H1 (cell line): ENCODE measurements at regions not wholly inside any gene's neighbourhood (a gene's known extent, or its start where the extent isn't known, plus 50 kb on each side); places are given as distances from the start of the nearest gene placed in this dataset.

ENCODE experiments used
- CTCF ChIA-PET: fragments of 300-600 bp; sonication (Branson Sonifier 250); formaldehyde crosslinking; loops from one replicate; lab custom pipeline; 2021; ENCODE audit not compliant: partially characterized antibody; lab: Charles Lee
- POLR2A ChIA-PET: fragments of 300-600 bp; sonication (Branson Sonifier 250); formaldehyde crosslinking; loops from one replicate; lab custom pipeline; 2021; ENCODE audit warnings: inconsistent platforms; ENCODE audit not compliant: partially characterized antibody; lab: Charles Lee
- DNase-seq, 2 experiments: peaks; one replicate each; pipeline versions ENCODE4 v3.0.0 to v3.0.0-alpha.2; 2010 to 2022; ENCODE audit warnings: low spot score in 2 of 2, low read depth in 1 of 2, mixed read lengths in 1 of 2
- FAIRE-seq: peaks from 2 replicates; lab custom pipeline; 2011; peaks lifted over from hg19 to GRCh38; lab: Jason Lieb, UNC
- H2AFZ ChIP-seq: 2 replicates; pipeline ENCODE4 v1.8.1; 2012; ENCODE audit warnings: low read length, inconsistent platforms
- H2AK5ac ChIP-seq: 2 replicates; pipeline ENCODE4 v1.6.1; 2013; ENCODE audit warnings: low read depth, low read length
- H2BK120ac ChIP-seq: replicated peaks from 2 replicates; pipeline ENCODE3; 2013; ENCODE audit warnings: low read depth, low read length, inconsistent platforms
- H2BK12ac ChIP-seq: 2 replicates; pipeline ENCODE4 v1.6.1; 2013; ENCODE audit warnings: low read depth, low read length
- H2BK15ac ChIP-seq: 2 replicates; pipeline ENCODE4 v1.6.1; 2013; ENCODE audit warnings: low read length
- H2BK20ac ChIP-seq: 2 replicates; pipeline ENCODE4 v1.6.1; 2013; ENCODE audit warnings: low read length
- H2BK5ac ChIP-seq: 2 replicates; pipeline ENCODE4 v1.6.1; 2013; ENCODE audit warnings: low read depth, low read length
- H3K14ac ChIP-seq: 2 replicates; pipeline ENCODE4 v1.6.1; 2013; ENCODE audit warnings: inconsistent platforms; ENCODE audit not compliant: insufficient read length
- H3K18ac ChIP-seq: 2 replicates; pipeline ENCODE4 v1.6.1; 2013; ENCODE audit warnings: low read length; ENCODE audit errors: extremely low read depth
- H3K23ac ChIP-seq: 2 replicates; pipeline ENCODE4 v1.6.1; 2013; ENCODE audit warnings: inconsistent platforms; ENCODE audit not compliant: insufficient read length
- H3K23me2 ChIP-seq: 2 replicates; pipeline ENCODE4 v1.6.1; 2013; ENCODE audit warnings: low read depth, low read length
- H3K27ac ChIP-seq: 2 replicates; pipeline ENCODE4 v1.6.1; 2011; ENCODE audit warnings: low read depth, low read length, inconsistent platforms
- H3K27me3 ChIP-seq, 4 experiments: replicated peaks in 1 of 4; 1 replicate in 1 of 4; 2 replicates in 3 of 4; pipeline versions ENCODE4 v1.6.1 to v1.8.1; 2011 to 2013; ENCODE audit warnings: low read length in 3 of 4, mild to moderate bottlenecking in 3 of 4, inconsistent platforms in 2 of 4, mixed read lengths in 2 of 4, moderate library complexity in 1 of 4; ENCODE audit not compliant: control insufficient read depth in 3 of 4, insufficient read depth in 3 of 4; ENCODE audit errors: extremely low read depth in 1 of 4
- H3K36me3 ChIP-seq, 4 experiments: 2 replicates each; pipeline versions ENCODE4 v1.6.1 to v1.8.1; 2011 to 2013; ENCODE audit warnings: mild to moderate bottlenecking in 4 of 4, low read length in 3 of 4, moderate library complexity in 2 of 4, control low read depth in 1 of 4, inconsistent platforms in 1 of 4; ENCODE audit not compliant: insufficient read depth in 4 of 4, control insufficient read depth in 2 of 4
- H3K4ac ChIP-seq: replicated peaks from 2 replicates; pipeline ENCODE3; 2013; ENCODE audit warnings: low read length, low read depth, mixed read lengths, inconsistent platforms; ENCODE audit not compliant: insufficient read length
- H3K4me1 ChIP-seq, 4 experiments: replicated peaks in 1 of 4; 1 replicate in 1 of 4; 2 replicates in 3 of 4; pipeline versions ENCODE4 v1.6.1 to v1.8.1; 2011 to 2013; ENCODE audit warnings: low read length in 3 of 4, inconsistent platforms in 2 of 4, mixed read lengths in 1 of 4; ENCODE audit not compliant: insufficient read depth in 4 of 4, control insufficient read depth in 3 of 4
- H3K4me2 ChIP-seq, 2 experiments: 2 replicates each; pipeline versions ENCODE4 v1.6.1 to v1.8.1; 2011 to 2013; ENCODE audit warnings: low read depth in 2 of 2, low read length in 2 of 2, control low read depth in 1 of 2, inconsistent platforms in 1 of 2, mild to moderate bottlenecking in 1 of 2; ENCODE audit not compliant: insufficient read depth in 1 of 2
- H3K4me3 ChIP-seq, 4 experiments: fragments of 200-600, 300-600 bp in 1 of 4; sonication (generic), shearing (Covaris generic), sonication (Bioruptor Twin) in 1 of 4; 2 replicates each; pipeline versions ENCODE4 v1.5.1 to v1.8.1; 2011 to 2016; ENCODE audit warnings: low read length in 4 of 4, low read depth in 3 of 4, control low read depth in 2 of 4, inconsistent platforms in 2 of 4, mild to moderate bottlenecking in 2 of 4, mixed read lengths in 1 of 4, moderate library complexity in 1 of 4; ENCODE audit not compliant: insufficient read depth in 2 of 4; ENCODE audit errors: extremely low read depth in 1 of 4
- H3K56ac ChIP-seq: replicated peaks from 2 replicates; pipeline ENCODE3; 2013; ENCODE audit warnings: low read depth, mild to moderate bottlenecking, mixed read lengths, low read length, inconsistent platforms; ENCODE audit not compliant: insufficient read length
- H3K79me1 ChIP-seq: 2 replicates; pipeline ENCODE4 v1.6.1; 2013; ENCODE audit warnings: low read depth, low read length, control low read depth
- H3K79me2 ChIP-seq, 2 experiments: 2 replicates each; pipeline versions ENCODE4 v1.6.1 to v1.8.1; 2012 to 2013; ENCODE audit warnings: low read length in 2 of 2, mild to moderate bottlenecking in 2 of 2, inconsistent platforms in 1 of 2; ENCODE audit not compliant: insufficient read depth in 2 of 2, control insufficient read depth in 1 of 2
- H3K9ac ChIP-seq, 4 experiments: replicated peaks in 1 of 4; 1 replicate in 1 of 4; 2 replicates in 3 of 4; pipeline versions ENCODE4 v1.6.1 to v1.8.1; 2011 to 2013; ENCODE audit warnings: low read depth in 3 of 4, low read length in 3 of 4, control low read depth in 2 of 4, mild to moderate bottlenecking in 2 of 4, moderate library complexity in 2 of 4, inconsistent platforms in 1 of 4; ENCODE audit errors: extremely low read depth in 1 of 4
- H3K9me3 ChIP-seq, 2 experiments: 2 replicates each; pipeline versions ENCODE4 v1.6.1 to v1.8.1; 2012 to 2013; ENCODE audit warnings: mild to moderate bottlenecking in 2 of 2, moderate library complexity in 2 of 2, control low read depth in 1 of 2, inconsistent platforms in 1 of 2, low read depth in 1 of 2, low read length in 1 of 2, mixed read lengths in 1 of 2; ENCODE audit not compliant: insufficient read depth in 2 of 2
- H4K20me1 ChIP-seq, 2 experiments: replicated peaks in 1 of 2; 2 replicates each; pipeline versions ENCODE3 to v1.8.1; 2011 to 2013; ENCODE audit warnings: inconsistent platforms in 2 of 2, low read length in 2 of 2, mild to moderate bottlenecking in 1 of 2; ENCODE audit not compliant: insufficient read depth in 2 of 2, control insufficient read depth in 1 of 2
- H4K5ac ChIP-seq: 2 replicates; pipeline ENCODE4 v1.6.1; 2013; ENCODE audit warnings: low read length, low read depth, mixed read lengths, inconsistent platforms; ENCODE audit not compliant: insufficient read length
- H4K8ac ChIP-seq: 2 replicates; pipeline ENCODE4 v1.8.0; 2013; ENCODE audit warnings: mild to moderate bottlenecking, moderate library complexity, low read length, inconsistent platforms; ENCODE audit not compliant: insufficient read depth; ENCODE audit errors: extremely low read depth
- H4K91ac ChIP-seq: replicated peaks from 2 replicates; pipeline ENCODE3; 2013; ENCODE audit warnings: low read length, mixed read lengths, inconsistent platforms; ENCODE audit not compliant: insufficient read length
- BACH1 ChIP-seq: IDR thresholded peaks from 2 replicates; pipeline ENCODE4 v1.6.1; 2012; ENCODE audit warnings: low read length, improper control_type of control experiment
- BCL11A ChIP-seq, 2 experiments: IDR thresholded peaks; one replicate each; pipeline ENCODE4 v1.6.1; 2011; ENCODE audit warnings: low read depth in 2 of 2, low read length in 2 of 2, mild to moderate bottlenecking in 2 of 2
- CBX5 ChIP-seq: fragments of 300-800, 300-1000 bp; sonication (generic); IDR thresholded peaks from 2 replicates; pipeline ENCODE4 v1.7.1; 2016; ENCODE audit warnings: antibody characterized with exemption, low read length, low read depth
- CREB1 ChIP-seq: IDR thresholded peaks from 2 replicates; pipeline ENCODE4 v1.6.1; 2012; ENCODE audit warnings: inconsistent platforms
- CTCF ChIP-seq, 3 experiments: IDR thresholded peaks; 1 replicate in 2 of 3; 2 replicates in 1 of 3; pipeline versions ENCODE4 v1.5.1 to v1.6.1; 2011; ENCODE audit warnings: low read length in 3 of 3, mild to moderate bottlenecking in 3 of 3, inconsistent platforms in 2 of 3, low read depth in 1 of 3, moderate library complexity in 1 of 3; ENCODE audit not compliant: insufficient read depth in 1 of 3; ENCODE audit errors: control extremely low read depth in 1 of 3
- GABPA ChIP-seq: IDR thresholded peaks from 2 replicates; pipeline ENCODE4 v1.6.1; 2011; ENCODE audit warnings: mild to moderate bottlenecking, low read length, moderate library complexity, borderline replicate concordance; ENCODE audit not compliant: insufficient read depth
- HDAC6 ChIP-seq: IDR thresholded peaks from one replicate; pipeline ENCODE4 v1.7.1; 2012; ENCODE audit warnings: low read depth, mild to moderate bottlenecking, inconsistent platforms, low read length, moderate library complexity
- JUND ChIP-seq: IDR thresholded peaks from 2 replicates; pipeline ENCODE4 v1.6.1; 2011; ENCODE audit warnings: mild to moderate bottlenecking, improper control_type of control experiment, low read length
- NANOG ChIP-seq: IDR thresholded peaks from 2 replicates; pipeline ENCODE4 v1.6.1; 2011; ENCODE audit warnings: low read length, low read depth, mild to moderate bottlenecking, inconsistent platforms; ENCODE audit not compliant: insufficient read depth, poor library complexity, severe bottlenecking
- POLR2A ChIP-seq, 2 experiments: IDR thresholded peaks; 1 replicate in 1 of 2; 2 replicates in 1 of 2; pipeline ENCODE4 v1.6.1; 2011; ENCODE audit warnings: low read depth in 2 of 2, low read length in 2 of 2, mild to moderate bottlenecking in 2 of 2; ENCODE audit errors: control extremely low read depth in 1 of 2
- RBBP5 ChIP-seq: IDR thresholded peaks from 2 replicates; pipeline ENCODE4 v1.7.1; 2012; ENCODE audit warnings: low read depth, mild to moderate bottlenecking, inconsistent platforms, low read length, moderate library complexity, borderline replicate concordance
- SIRT6 ChIP-seq: IDR thresholded peaks from one replicate; pipeline ENCODE4 v1.7.1; 2012; ENCODE audit warnings: low read length, inconsistent platforms
- SP4 ChIP-seq: IDR thresholded peaks from 2 replicates; pipeline ENCODE4 v1.6.1; 2012; ENCODE audit warnings: low read length, inconsistent platforms
- TAF1 ChIP-seq: IDR thresholded peaks from 2 replicates; pipeline ENCODE4 v1.6.1; 2011; ENCODE audit warnings: mild to moderate bottlenecking, low read depth, low read length
- WGBS, 2 experiments: shearing (Covaris generic) in 1 of 2; methylation state at CpG; one replicate each; pipeline versions ENCODE4 v1.1.6 to v1.1.7; 2013 to 2015; ENCODE audit warnings: low lambda C conversion rate in 2 of 2, mixed read lengths in 2 of 2, inconsistent platforms in 1 of 2, low coverage in 1 of 2, missing lambda C conversion rate in 1 of 2; ENCODE audit not compliant: insufficient replicate concordance in 2 of 2, insufficient coverage in 1 of 2, insufficient read length in 1 of 2; ENCODE audit errors: extremely low coverage in 1 of 2, missing lambda C conversion rate in 1 of 2; 5-methylcytosine and 5-hydroxymethylcytosine counted together

GRCh38 chr15:37395100-37395468 lies 294.7 kb upstream of the MEIS2 start:
- H4K20me1 ChIP-seq = no peaks in the 10 kb centered on the region
- no peak overlapping the region for H3K14ac ChIP-seq
- no peaks in the 10 kb centered on the region for H3K23me2 ChIP-seq
- H3K27me3 ChIP-seq = no peaks in the 10 kb centered on the region
- H4K5ac ChIP-seq = no peak overlapping the region
- 87% methylated on average over 3 of the region's 3 CpGs; no CpG with 5 or more reads in 1 of the 2 experiments for WGBS, 2 experiments
- no peak for DNase-seq
- H3K9ac ChIP-seq = no peak overlapping the region
- no peak overlapping the region for H2BK15ac ChIP-seq
- H4K91ac ChIP-seq = no peak overlapping the region
- H2BK12ac ChIP-seq = no peak overlapping the region
- ChIA-PET POLR2A (no interaction called here), CTCF (interaction anchor here (1.0 to 1.5 kb wide), 2 partner anchors 20 to 485 kb away, joined by 3 read pairs; no protein-coding TSS in a partner anchor)
- no peak overlapping the region for H3K4ac ChIP-seq
- H3K9me3 ChIP-seq = 0 out of 4 replicates have a peak, but pooled peaks cover 0 to 5% of the 10 kb centered on the region in 2 experiments
- H2BK20ac ChIP-seq = no peak overlapping the region
- H3K4me2 ChIP-seq = no peak overlapping the region
- H2BK120ac ChIP-seq = no peak overlapping the region
- no peak overlapping the region for H4K8ac ChIP-seq
- no peak overlapping the region for H3K56ac ChIP-seq
- no peak overlapping the region for H3K23ac ChIP-seq
- H3K27ac ChIP-seq = no peak overlapping the region
- no peaks in the 10 kb centered on the region for H3K36me3 ChIP-seq
- no peak overlapping the region for H2BK5ac ChIP-seq
- peak overlapping the region; percentile 90; the same call in 1 of the 2 replicates for H2AFZ ChIP-seq
- H3K4me3 ChIP-seq = no peak overlapping the region
- no peak for FAIRE-seq
- peaks cover 0 to 3% (median 1%) of the 10 kb centered on the region in 4 experiments; a peak in 2 of 7 replicates for H3K4me1 ChIP-seq
- H2AK5ac ChIP-seq = no peak overlapping the region
- H3K18ac ChIP-seq = no peak overlapping the region
- H3K79me1 ChIP-seq = no peaks in the 10 kb centered on the region
- no peaks in the 10 kb centered on the region for H3K79me2 ChIP-seq
- no peak for TF ChIP-seq GABPA
- no peak for TF ChIP-seq HDAC6
- TF ChIP-seq RBBP5 = no peak
- TF ChIP-seq SIRT6 = no peak
- TF ChIP-seq JUND = no peak
- no peak for TF ChIP-seq NANOG
- TF ChIP-seq CREB1 = no peak
- TF ChIP-seq CBX5 = no peak
- TF ChIP-seq POLR2A (IDR thresholded peaks at IDR 0.05; ENCODE audit: control extremely low read depth in 1 of 2, low read depth in 2 of 2, low read length in 2 of 2) = no peak
- no peak for TF ChIP-seq CTCF (IDR thresholded peaks at IDR 0.05; ENCODE audit: control extremely low read depth in 1 of 3, insufficient read depth in 1 of 3, low read depth in 1 of 3, low read length in 3 of 3)
- TF ChIP-seq BCL11A (IDR thresholded peaks at IDR 0.05; ENCODE audit: low read depth in 2 of 2, low read length in 2 of 2) = no peak
- no peak for TF ChIP-seq SP4
- TF ChIP-seq BACH1 = no peak
- TF ChIP-seq TAF1 = no peak
